GM23338 (cell line): ENCODE measurements at regions not wholly inside any gene's neighbourhood (a gene's known extent, or its start where the extent isn't known, plus 50 kb on each side); places are given as distances from the start of the nearest gene placed in this dataset. TPM values are rescaled to one million over a fixed set of nuclear protein-coding genes. Genes with fewer than 3 reads are reported as not detected.

Experiments
- ATAC-seq: fragments of 200-7000 bp; cut with Tn5 transposase; 3 replicates; pipeline ENCODE4 v1.9.1; 2020
- DNase-seq: peaks from one replicate; pipeline ENCODE4 v3.0.0-alpha.2; 2015; ENCODE audit warnings: low spot score
- H2AFZ ChIP-seq: fragments of 200-600 bp; sonication (generic); 2 replicates; pipeline ENCODE4 v1.8.0; 2016; ENCODE audit warnings: antibody characterized with exemption, mild to moderate bottlenecking, moderate library complexity
- H3F3A ChIP-seq: fragments of 200-600 bp; sonication (generic); replicated peaks from 2 replicates; pipeline ENCODE4 v1.8.0; 2017; ENCODE audit warnings: antibody characterized with exemption, mixed run types, low read depth
- H3K27ac ChIP-seq: fragments of 200-600 bp; sonication (generic); 2 replicates; pipeline ENCODE4 v1.6.1; 2016; ENCODE audit warnings: low read depth
- H3K27me3 ChIP-seq: fragments of 200-600 bp; sonication (generic); 2 replicates; pipeline ENCODE4 v1.8.0; 2016; ENCODE audit warnings: mild to moderate bottlenecking, mixed run types, moderate library complexity; ENCODE audit not compliant: insufficient read depth
- H3K36me3 ChIP-seq: fragments of 200-600 bp; sonication (generic); 2 replicates; pipeline ENCODE4 v1.8.0; 2016; ENCODE audit warnings: mild to moderate bottlenecking; ENCODE audit not compliant: insufficient read depth
- H3K4me1 ChIP-seq: fragments of 200-600 bp; sonication (generic); 2 replicates; pipeline ENCODE4 v1.8.0; 2016; ENCODE audit warnings: mild to moderate bottlenecking, moderate library complexity; ENCODE audit not compliant: insufficient read depth
- H3K4me2 ChIP-seq: fragments of 200-600 bp; sonication (generic); 2 replicates; pipeline ENCODE4 v1.7.1; 2017; ENCODE audit warnings: mixed run types
- H3K4me3 ChIP-seq: fragments of 200-600 bp; sonication (generic); 2 replicates; pipeline ENCODE4 v1.6.1; 2016; ENCODE audit warnings: mixed run types
- H3K79me2 ChIP-seq: fragments of 200-600 bp; sonication (generic); replicated peaks from 2 replicates; pipeline ENCODE4 v1.8.0; 2017; ENCODE audit warnings: mild to moderate bottlenecking; ENCODE audit not compliant: insufficient read depth
- H3K9me2 ChIP-seq: fragments of 200-600 bp; sonication (generic); 2 replicates; pipeline ENCODE4 v1.8.0; 2017; ENCODE audit not compliant: insufficient read depth
- H4K20me1 ChIP-seq: fragments of 200-600 bp; sonication (generic); replicated peaks from 2 replicates; pipeline ENCODE4 v1.8.0; 2017; ENCODE audit warnings: mild to moderate bottlenecking; ENCODE audit not compliant: insufficient read depth
- H3K27ac Mint-ChIP-seq: 2 replicates; pipeline ENCODE4 v1.8.0; 2020; ENCODE audit warnings: inconsistent platforms, mild to moderate bottlenecking, moderate library complexity, mixed read lengths
- H3K27me3 Mint-ChIP-seq: 3 replicates; pipeline ENCODE4 v1.8.0; 2022; ENCODE audit warnings: low read depth, mild to moderate bottlenecking, moderate library complexity, mixed read lengths, inconsistent platforms; ENCODE audit not compliant: insufficient read depth, poor library complexity
- H3K36me3 Mint-ChIP-seq: 3 replicates; pipeline ENCODE4 v1.8.0; 2021; ENCODE audit warnings: low read depth, mild to moderate bottlenecking, inconsistent platforms, moderate library complexity, mixed read lengths
- H3K4me1 Mint-ChIP-seq: 3 replicates; pipeline ENCODE4 v1.8.0; 2020; ENCODE audit warnings: mild to moderate bottlenecking, inconsistent platforms, mixed read lengths
- H3K4me3 Mint-ChIP-seq: 3 replicates; pipeline ENCODE4 v1.8.0; 2021; ENCODE audit warnings: moderate library complexity, mild to moderate bottlenecking, inconsistent platforms, mixed read lengths
- H3K9me3 Mint-ChIP-seq: 3 replicates; pipeline ENCODE4 v1.8.0; 2020; ENCODE audit warnings: moderate library complexity, mild to moderate bottlenecking, inconsistent platforms, mixed read lengths
- CREB1 ChIP-seq: fragments of 250-450 bp; sonication (Bioruptor Pico); IDR thresholded peaks from 2 replicates; pipeline ENCODE4 v1.5.0; 2020; ENCODE audit warnings: low read depth, mild to moderate bottlenecking, moderate library complexity
- EZH2 ChIP-seq: fragments of 200-600 bp; sonication (generic); IDR thresholded peaks from one replicate; pipeline ENCODE4 v1.8.0; 2017; ENCODE audit warnings: antibody characterized with exemption, mild to moderate bottlenecking, low read depth; ENCODE audit not compliant: unreplicated experiment
- EZH2phosphoT487 ChIP-seq: fragments of 200-600 bp; sonication (generic); IDR thresholded peaks from one replicate; pipeline ENCODE4 v1.8.1; 2018; ENCODE audit warnings: antibody characterized with exemption; ENCODE audit not compliant: unreplicated experiment
- JUNB ChIP-seq: IDR thresholded peaks from one replicate; pipeline ENCODE4 v1.6.1; 2016; ENCODE audit warnings: antibody characterized with exemption; ENCODE audit not compliant: unreplicated experiment
- NANOG ChIP-seq: IDR thresholded peaks from 2 replicates; pipeline ENCODE4 v1.6.1; 2016; ENCODE audit warnings: antibody characterized with exemption, borderline replicate concordance
- POLR2AphosphoS5 ChIP-seq: IDR thresholded peaks from 2 replicates; pipeline ENCODE4 v1.6.1; 2016; ENCODE audit warnings: antibody characterized with exemption, low read depth
- STAT1 ChIP-seq: IDR thresholded peaks from one replicate; pipeline ENCODE4 v1.6.1; 2016; ENCODE audit warnings: antibody characterized with exemption; ENCODE audit not compliant: unreplicated experiment
- ZNF331 ChIP-seq: fragments of 250-450 bp; sonication (Bioruptor Pico); IDR thresholded peaks from 2 replicates; pipeline ENCODE4 v1.5.0; 2020; ENCODE audit warnings: low read depth, mild to moderate bottlenecking, moderate library complexity
- small RNA-seq: library from RNA; depleted of rRNA; stranded (forward); fragments of <200 nt; gene quantifications from one replicate; pipeline ENCODE3, GENCODE V24; 2014; ENCODE audit warnings: low replicate concordance
- TF ChIP-seq, protein P1 (sequence below): IDR thresholded peaks from one replicate; pipeline ENCODE4 v1.6.1; 2018; ENCODE audit warnings: antibody characterized with exemption; ENCODE audit not compliant: unreplicated experiment
- TF ChIP-seq, protein P2 (sequence below): IDR thresholded peaks from 2 replicates; pipeline ENCODE4 v1.6.1; 2016; ENCODE audit warnings: antibody characterized with exemption
- TF ChIP-seq, protein P3 (sequence below), 2 experiments: fragments of 200-600 bp in 1 of 2; sonication (generic) in 1 of 2; conservative IDR thresholded peaks; 2 replicates each; pipeline versions ENCODE4 v1.5.1 to v1.6.1; 2016 to 2017; ENCODE audit warnings: antibody characterized with exemption in 2 of 2, low read depth in 2 of 2, mild to moderate bottlenecking in 2 of 2, moderate library complexity in 1 of 2

DNA sequence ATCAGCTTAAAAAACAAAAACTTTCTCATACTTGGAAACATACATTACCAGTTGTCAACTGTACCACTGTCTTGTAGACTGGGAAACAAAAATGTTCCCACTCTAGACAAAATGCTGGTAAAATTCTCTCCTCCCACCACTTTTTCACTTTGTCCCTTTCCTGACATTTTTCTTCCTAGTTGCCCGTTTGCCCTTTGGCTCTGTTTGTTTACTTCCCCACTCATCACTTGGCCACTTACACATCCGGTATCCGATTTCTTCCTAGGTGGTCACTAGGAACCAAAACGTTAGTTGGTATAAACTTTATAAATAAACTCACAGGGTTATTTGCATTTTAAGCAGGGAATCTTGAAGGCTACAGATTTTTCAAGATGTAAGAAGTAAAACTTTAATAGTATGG, 84.9 kb downstream of the METTL4 start:
- Histone ChIP-seq H3K9me2 (no peaks in the 10 kb centered on the region), H3F3A (no peaks in the 10 kb centered on the region), H3K27ac (no peak overlapping the region), H3K4me2 (no peak overlapping the region), H3K36me3 (no peaks in the 10 kb centered on the region), H3K4me1 (no peaks in the 10 kb centered on the region), H2AFZ (no peak overlapping the region), H3K27me3 (no peaks in the 10 kb centered on the region), H4K20me1 (no peaks in the 10 kb centered on the region), H3K4me3 (no peak overlapping the region), H3K79me2 (no peaks in the 10 kb centered on the region)
- no peaks in the 10 kb centered on the region for H3K36me3 Mint-ChIP-seq
- DNase-seq (no peak), ATAC-seq (no peak)
- H3K27me3 Mint-ChIP-seq, result peaks cover 2% of the 10 kb centered on the region
- no peak overlapping the region for H3K27ac Mint-ChIP-seq
- H3K4me3 Mint-ChIP-seq, result no peak overlapping the region
- TF ChIP-seq, protein P1, sequence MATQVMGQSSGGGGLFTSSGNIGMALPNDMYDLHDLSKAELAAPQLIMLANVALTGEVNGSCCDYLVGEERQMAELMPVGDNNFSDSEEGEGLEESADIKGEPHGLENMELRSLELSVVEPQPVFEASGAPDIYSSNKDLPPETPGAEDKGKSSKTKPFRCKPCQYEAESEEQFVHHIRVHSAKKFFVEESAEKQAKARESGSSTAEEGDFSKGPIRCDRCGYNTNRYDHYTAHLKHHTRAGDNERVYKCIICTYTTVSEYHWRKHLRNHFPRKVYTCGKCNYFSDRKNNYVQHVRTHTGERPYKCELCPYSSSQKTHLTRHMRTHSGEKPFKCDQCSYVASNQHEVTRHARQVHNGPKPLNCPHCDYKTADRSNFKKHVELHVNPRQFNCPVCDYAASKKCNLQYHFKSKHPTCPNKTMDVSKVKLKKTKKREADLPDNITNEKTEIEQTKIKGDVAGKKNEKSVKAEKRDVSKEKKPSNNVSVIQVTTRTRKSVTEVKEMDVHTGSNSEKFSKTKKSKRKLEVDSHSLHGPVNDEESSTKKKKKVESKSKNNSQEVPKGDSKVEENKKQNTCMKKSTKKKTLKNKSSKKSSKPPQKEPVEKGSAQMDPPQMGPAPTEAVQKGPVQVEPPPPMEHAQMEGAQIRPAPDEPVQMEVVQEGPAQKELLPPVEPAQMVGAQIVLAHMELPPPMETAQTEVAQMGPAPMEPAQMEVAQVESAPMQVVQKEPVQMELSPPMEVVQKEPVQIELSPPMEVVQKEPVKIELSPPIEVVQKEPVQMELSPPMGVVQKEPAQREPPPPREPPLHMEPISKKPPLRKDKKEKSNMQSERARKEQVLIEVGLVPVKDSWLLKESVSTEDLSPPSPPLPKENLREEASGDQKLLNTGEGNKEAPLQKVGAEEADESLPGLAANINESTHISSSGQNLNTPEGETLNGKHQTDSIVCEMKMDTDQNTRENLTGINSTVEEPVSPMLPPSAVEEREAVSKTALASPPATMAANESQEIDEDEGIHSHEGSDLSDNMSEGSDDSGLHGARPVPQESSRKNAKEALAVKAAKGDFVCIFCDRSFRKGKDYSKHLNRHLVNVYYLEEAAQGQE, result no peak
- TF ChIP-seq POLR2AphosphoS5 (no peak), EZH2 (no peak), NANOG (no peak), ZNF331 (CRISPR knock-in tag) (no peak), EZH2phosphoT487 (no peak), CREB1 (CRISPR knock-in tag) (no peak), STAT1 (no peak), JUNB (no peak)
- TF ChIP-seq, protein P2, sequence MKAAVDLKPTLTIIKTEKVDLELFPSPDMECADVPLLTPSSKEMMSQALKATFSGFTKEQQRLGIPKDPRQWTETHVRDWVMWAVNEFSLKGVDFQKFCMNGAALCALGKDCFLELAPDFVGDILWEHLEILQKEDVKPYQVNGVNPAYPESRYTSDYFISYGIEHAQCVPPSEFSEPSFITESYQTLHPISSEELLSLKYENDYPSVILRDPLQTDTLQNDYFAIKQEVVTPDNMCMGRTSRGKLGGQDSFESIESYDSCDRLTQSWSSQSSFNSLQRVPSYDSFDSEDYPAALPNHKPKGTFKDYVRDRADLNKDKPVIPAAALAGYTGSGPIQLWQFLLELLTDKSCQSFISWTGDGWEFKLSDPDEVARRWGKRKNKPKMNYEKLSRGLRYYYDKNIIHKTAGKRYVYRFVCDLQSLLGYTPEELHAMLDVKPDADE, result no peak
- TF ChIP-seq, protein P3, sequence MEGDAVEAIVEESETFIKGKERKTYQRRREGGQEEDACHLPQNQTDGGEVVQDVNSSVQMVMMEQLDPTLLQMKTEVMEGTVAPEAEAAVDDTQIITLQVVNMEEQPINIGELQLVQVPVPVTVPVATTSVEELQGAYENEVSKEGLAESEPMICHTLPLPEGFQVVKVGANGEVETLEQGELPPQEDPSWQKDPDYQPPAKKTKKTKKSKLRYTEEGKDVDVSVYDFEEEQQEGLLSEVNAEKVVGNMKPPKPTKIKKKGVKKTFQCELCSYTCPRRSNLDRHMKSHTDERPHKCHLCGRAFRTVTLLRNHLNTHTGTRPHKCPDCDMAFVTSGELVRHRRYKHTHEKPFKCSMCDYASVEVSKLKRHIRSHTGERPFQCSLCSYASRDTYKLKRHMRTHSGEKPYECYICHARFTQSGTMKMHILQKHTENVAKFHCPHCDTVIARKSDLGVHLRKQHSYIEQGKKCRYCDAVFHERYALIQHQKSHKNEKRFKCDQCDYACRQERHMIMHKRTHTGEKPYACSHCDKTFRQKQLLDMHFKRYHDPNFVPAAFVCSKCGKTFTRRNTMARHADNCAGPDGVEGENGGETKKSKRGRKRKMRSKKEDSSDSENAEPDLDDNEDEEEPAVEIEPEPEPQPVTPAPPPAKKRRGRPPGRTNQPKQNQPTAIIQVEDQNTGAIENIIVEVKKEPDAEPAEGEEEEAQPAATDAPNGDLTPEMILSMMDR (conservative IDR thresholded peaks at IDR 0.05; ENCODE audit: low read depth in 2 of 2), result no peak
- no peaks in the 10 kb centered on the region for H3K9me3 Mint-ChIP-seq
- H3K4me1 Mint-ChIP-seq, result no peaks in the 10 kb centered on the region

Small RNA genes lying in the stretch of these regions (small RNA-seq; reads per million reads assigned to genes)
- gene AP005119.1 (not detected), gene COX6CP3 (not detected), gene RN7SKP72 (0.07 reads per million)
